HTR-8/SVneo (cell line): ENCODE measurements at regions not wholly inside any gene's neighbourhood (a gene's known extent, or its start where the extent isn't known, plus 50 kb on each side); places are given as distances from the start of the nearest gene placed in this dataset.
A peak's percentile ranks its signal among the peaks of the same experiment; 100 is the strongest.
"Not testable (repeated sequence)": the region's sequence is repeated elsewhere in the genome, so short reads cannot be mapped to it uniquely, and the experiment has no call there.

Source experiments
- DNase-seq: peaks from one replicate; pipeline ENCODE4 v3.0.0; 2011; ENCODE audit warnings: low spot score, mixed read lengths; ENCODE audit not compliant: insufficient read length
- FAIRE-seq: peaks from 2 replicates; lab custom pipeline; 2011; peaks lifted over from hg19 to GRCh38; lab: Jason Lieb, UNC

GRCh38 chr7:76927741-76928393 lies 104.3 kb downstream of the SPDYE17 start:
- FAIRE-seq, DNase-seq: not testable (repeated sequence)

DNA sequence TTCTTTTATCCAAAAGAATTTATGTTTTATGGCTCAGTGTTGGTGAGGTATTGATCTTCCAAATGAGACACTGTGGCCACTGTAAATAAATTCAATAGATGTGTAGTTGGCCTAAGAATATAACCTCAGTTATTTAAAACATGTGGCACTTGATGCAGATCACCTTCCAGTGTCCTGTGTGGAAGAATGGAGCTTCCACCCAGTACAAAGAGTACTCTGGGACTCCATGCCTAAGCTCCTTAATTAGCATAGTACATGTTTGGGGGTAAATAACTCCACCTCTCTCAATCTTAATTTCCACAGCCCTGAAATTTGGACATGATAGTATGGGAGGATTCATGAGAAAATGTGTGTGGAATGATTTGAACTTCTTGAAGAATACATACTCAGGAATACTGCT lies 105.7 kb downstream of the SPDYE17 start:
- not testable (repeated sequence) for DNase-seq, FAIRE-seq

DNA sequence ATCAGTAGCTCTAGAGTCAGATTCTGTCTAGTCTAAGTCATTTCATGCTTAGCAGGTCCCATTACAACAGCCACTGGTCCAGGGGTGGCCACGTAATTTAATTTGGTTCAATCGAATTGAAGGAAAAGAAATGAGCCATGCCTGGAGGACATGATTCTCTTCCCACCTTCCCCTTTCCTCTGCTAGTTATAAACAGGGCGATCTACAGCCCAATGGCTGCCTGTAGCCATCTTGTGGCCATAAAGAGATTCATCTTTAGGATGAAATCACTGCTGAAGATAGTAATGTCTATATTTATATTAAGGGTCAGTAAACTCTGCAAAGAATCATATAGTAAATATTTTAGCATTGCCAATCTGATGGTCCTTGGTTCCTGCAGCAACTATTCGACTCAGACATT lies 107.4 kb downstream of the SPDYE17 start:
- FAIRE-seq, DNase-seq: not testable (repeated sequence)

DNA sequence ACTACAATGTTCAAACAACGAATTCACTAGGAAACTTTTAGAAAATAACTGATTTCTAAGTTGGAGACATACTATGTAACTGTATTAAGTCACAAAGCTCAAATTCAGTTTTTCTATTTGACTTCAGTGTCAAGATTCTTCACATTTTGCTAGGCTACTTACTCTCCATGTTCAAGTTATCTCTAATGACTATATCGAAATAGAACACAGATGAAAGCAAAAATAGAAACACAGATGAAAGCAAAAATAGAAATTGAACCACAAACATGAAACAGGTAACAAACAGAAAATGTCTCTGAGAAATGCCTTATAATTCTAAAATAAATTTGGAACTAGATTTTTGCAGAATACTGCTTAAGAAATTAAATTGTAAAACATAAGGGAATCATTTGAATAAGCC lies 113.5 kb downstream of the SPDYE17 start:
- FAIRE-seq, DNase-seq: not testable (repeated sequence)

DNA sequence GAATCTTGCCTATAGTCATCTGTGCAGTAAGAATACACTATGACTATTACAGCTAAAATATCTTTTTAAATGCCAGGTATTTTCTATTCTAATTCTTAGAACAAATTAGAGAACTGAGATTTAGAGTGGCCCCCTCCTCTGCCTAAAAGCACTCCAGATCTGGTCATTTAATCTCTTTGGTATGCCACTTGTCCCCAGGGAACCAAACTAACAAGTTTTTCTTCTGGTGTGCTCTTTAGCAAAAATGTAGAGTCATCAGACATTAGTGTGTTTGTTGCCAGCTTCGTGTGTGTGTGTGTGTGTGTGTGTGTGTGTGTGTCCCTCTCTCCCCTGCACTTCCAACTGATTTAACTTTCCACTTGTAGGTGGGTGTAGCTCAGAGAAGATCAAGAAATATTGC lies 117.8 kb downstream of the SPDYE17 start:
- DNase-seq, FAIRE-seq: not testable (repeated sequence)

GRCh38 chr7:76912011-76912814 lies 119.9 kb downstream of the SPDYE17 start:
- DNase-seq, FAIRE-seq: not testable (repeated sequence)

DNA sequence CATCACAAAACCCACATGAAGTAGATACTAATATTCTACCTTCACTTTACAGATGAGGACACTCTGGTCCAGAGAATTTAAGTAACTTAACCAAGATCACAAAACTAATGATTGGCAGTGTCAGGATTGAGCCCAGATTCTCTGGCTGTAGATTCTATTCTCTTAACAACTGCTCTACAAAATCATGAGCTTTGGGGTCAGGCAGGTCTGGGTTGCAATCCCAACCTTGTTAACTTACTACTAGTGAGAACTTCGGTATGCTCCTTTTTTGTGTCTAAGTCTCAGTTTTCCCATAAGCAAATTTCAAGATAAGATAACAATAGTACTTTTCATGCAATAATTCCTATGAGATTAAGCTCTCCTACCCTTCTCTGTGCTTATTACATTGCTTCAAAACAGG lies 127.5 kb downstream of the SPDYE17 start:
- not testable (repeated sequence) for FAIRE-seq, DNase-seq

DNA sequence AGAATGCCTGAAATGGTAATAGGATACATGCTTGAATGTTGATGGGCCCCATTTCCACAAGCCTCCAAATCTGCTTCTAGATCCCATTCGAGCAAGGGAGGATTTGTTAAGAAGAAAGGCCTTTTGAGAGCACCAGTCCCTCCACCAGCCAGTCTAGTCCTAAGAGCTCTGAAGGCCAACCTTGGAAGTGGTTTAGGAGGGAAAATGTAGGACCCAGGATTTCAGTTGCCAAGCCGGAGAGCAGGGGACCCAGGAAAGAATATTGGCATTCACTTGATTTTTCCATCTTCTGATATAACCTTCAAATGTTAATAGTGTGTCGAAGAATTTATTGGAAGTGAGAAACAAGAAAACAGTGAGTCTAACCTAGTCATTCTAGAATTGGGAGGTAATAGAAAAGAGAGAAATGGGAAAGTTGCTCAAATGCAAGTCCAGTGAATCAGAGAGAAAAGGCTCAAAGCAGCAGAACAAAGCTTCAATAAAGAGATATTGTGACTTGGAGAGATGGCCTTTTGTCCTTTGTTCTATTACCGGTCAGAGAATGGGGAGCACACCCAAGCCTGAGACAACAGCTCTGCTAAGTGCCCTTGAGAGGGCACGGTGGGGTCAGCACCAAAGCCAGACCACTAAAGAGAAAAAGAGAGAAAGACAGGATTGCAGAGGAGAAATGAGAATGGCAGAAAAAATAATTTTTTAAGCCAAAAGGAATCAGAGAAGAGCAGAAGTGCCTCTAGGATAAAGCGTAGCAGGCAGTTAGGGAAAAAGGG lies 130.0 kb downstream of the SPDYE17 start:
- not testable (repeated sequence) for DNase-seq, FAIRE-seq

DNA sequence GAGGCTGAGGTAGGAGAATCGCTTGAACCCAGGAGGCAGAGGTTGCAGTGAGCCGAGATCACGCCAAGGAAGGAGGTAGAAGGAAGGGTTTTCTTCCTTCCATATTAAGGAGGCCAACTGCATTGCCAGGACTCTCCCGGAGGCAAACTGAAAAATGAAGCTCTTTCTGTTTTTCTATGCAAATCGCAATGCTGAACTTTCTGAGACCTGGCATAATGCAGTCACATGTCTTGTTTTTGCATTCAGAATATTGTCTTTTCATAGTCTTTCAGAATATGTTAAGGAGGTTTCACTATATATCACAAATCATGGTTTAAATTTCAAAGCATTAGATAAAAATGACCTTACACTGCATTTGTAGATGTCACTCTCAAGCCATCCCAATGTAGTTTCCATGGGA lies 133.4 kb downstream of the SPDYE17 start:
- not testable (repeated sequence) for DNase-seq, FAIRE-seq

DNA sequence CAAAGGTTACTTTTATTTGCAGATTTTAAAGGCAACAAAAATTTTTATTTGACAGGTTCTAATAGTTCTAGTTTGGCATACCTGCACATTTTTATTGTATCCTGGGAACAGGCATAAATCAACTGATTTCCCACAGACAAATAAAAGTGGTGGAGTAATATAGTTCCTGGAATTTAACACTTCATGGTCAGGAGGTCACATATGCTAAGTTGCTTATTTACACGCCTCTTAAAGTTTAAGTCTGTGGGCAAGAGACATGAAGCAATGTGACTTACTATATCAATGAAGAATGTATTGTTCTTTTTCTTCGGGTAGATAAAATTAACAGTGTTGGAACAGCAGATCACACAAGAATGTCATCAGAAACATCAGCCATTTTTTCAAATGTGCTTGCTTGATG lies 135.2 kb downstream of the SPDYE17 start:
- DNase-seq, FAIRE-seq: not testable (repeated sequence)

DNA sequence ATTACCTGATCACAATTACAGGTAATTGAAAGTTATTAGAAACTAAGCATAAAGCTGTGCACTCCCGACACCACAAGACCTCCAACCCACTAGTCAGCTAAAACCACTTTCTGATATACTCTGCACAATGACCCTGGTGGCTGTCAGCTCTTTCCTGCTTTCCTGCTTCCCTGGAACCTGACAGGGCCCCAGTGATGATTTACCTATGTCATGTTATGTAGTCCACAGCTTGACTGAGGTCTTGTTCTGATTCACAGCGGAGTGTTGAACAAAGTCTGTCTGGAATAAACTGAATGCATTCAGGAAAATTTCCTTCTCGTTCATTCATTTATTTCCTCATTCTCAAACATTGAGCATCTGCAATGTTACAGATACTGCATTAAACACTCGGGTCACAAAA lies 136.5 kb downstream of the SPDYE17 start:
- DNase-seq, FAIRE-seq: not testable (repeated sequence)

- not testable (repeated sequence) for DNase-seq, FAIRE-seq
Observed at GRCh38 chr7:76891771-76892170, 140.4 kb downstream of the SPDYE17 start.

DNA sequence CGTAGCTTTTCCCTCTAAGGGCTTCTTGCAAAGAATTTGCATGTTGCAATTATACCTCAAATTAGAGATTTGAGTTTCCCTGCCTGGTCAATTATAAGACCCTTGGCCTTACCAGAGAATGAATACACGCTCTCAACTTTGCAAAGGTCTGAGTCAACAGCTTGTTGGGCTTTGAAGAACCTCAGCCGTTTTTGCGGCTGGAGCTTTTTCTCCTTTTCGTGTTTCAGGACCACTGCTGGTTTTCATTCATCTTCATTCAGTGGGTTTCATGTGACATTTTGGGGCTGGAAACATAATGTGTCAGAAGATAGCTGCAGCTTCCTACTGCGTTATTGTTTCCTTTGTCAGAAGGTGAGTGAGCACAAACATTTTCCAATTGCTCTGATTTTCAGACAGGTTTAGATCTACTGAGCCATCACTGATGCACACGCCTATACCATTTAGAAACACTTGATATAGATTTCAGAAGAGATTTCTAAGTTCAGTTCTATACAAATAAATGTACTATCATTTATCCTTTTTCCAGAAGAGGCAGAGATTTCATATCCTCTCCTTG lies 152.3 kb downstream of the SPDYE17 start:
- not testable (repeated sequence) for FAIRE-seq, DNase-seq

- FAIRE-seq, DNase-seq: not testable (repeated sequence)
Observed at GRCh38 chr7:76875760-76876159, 156.4 kb downstream of the SPDYE17 start.

GRCh38 chr7:76870504-76870808 lies 161.7 kb downstream of the SPDYE17 start:
- DNase-seq, result not testable (repeated sequence)
- FAIRE-seq, result peak; percentile 31

- FAIRE-seq, DNase-seq: not testable (repeated sequence)
Observed at GRCh38 chr7:76867364-76867889, 164.7 kb downstream of the SPDYE17 start.

GRCh38 chr7:76863150-76863773 lies 168.9 kb downstream of the SPDYE17 start:
- not testable (repeated sequence) for FAIRE-seq, DNase-seq

DNA sequence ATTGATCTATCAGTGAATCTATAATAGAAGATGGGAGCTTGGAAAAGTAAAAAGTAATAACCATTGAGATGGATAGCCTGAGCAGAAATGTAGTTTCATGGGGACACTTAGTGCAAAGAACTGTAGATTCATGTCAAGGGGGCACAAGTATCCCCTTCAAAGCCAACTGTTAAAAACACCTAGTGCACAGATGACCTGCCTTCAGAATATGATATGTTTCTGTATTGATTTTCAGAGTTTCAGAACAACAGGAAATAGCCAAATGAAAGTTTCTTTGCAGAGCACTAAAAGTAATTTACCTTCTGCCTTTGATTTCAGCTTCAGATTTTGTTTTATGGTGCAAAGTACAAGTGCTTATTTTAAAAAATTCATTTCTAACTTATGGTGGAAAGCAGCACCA lies 169.9 kb downstream of the SPDYE17 start:
- not testable (repeated sequence) for DNase-seq, FAIRE-seq

DNA sequence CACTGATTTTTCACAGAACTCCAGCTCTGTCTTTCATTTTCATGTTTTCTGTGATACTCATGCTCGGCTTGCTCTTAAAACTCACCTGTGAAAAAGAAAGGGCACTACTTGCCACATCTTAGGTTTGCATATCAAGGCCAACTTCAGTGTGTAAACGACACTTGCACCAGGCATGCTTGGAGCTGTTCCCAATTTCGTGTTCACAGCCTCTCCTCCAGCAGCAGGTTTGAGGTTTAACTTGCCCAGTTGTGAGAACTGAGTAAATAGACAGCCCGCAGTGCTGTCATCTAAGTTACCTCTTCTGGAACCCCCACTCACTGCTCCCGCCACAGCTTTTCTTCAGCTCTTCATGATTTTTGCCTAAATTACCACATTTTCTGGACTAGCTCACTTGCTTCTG lies 172.2 kb downstream of the SPDYE17 start:
- not testable (repeated sequence) for FAIRE-seq, DNase-seq
